Effector memory CD4-positive, alpha-beta T cell (primary cell): ENCODE measurements at regions not wholly inside any gene's neighbourhood (a gene's known extent, or its start where the extent isn't known, plus 50 kb on each side); places are given as distances from the start of the nearest gene placed in this dataset.
"Not testable (repeated sequence)": the region's sequence is repeated elsewhere in the genome, so short reads cannot be mapped to it uniquely, and the experiment has no call there.

Experiments used
- DNase-seq, 3 donors: peaks; one replicate each; pipeline ENCODE4 v3.0.0-alpha.2; 2020
- H3K27ac ChIP-seq: 2 replicates; pipeline ENCODE4 v1.7.0; 2013; ENCODE audit warnings: mild to moderate bottlenecking, low read length, moderate library complexity; ENCODE audit not compliant: insufficient read depth, poor library complexity, severe bottlenecking
- H3K27me3 ChIP-seq: replicated peaks from 2 replicates; pipeline ENCODE4 v1.7.0; 2013; ENCODE audit warnings: mild to moderate bottlenecking, low read length; ENCODE audit not compliant: insufficient read depth, control insufficient read depth, poor library complexity, severe bottlenecking
- H3K36me3 ChIP-seq: 2 replicates; pipeline ENCODE4 v1.7.0; 2013; ENCODE audit warnings: mild to moderate bottlenecking, low read length, moderate library complexity; ENCODE audit not compliant: control insufficient read depth, insufficient read depth
- H3K4me1 ChIP-seq: 2 replicates; pipeline ENCODE4 v1.7.0; 2013; ENCODE audit warnings: low read length, mild to moderate bottlenecking; ENCODE audit not compliant: control insufficient read depth, insufficient read depth, poor library complexity, severe bottlenecking
- H3K4me3 ChIP-seq: 2 replicates; pipeline ENCODE4 v1.7.0; 2013; ENCODE audit warnings: low read length, low read depth, mild to moderate bottlenecking; ENCODE audit not compliant: insufficient read depth, poor library complexity, severe bottlenecking
- H3K9me3 ChIP-seq: 2 replicates; pipeline ENCODE4 v1.7.0; 2013; ENCODE audit warnings: mild to moderate bottlenecking, low read length, moderate library complexity; ENCODE audit not compliant: control insufficient read depth

GRCh38 chr9:29613773-29614172 is 2040.5 kb upstream of the C9orf72 start:
- Histone ChIP-seq H3K4me1 (no peaks in the 10 kb centered on the region), H3K27me3 (no peaks in the 10 kb centered on the region), H3K4me3 (no peak overlapping the region), H3K36me3 (no peaks in the 10 kb centered on the region), H3K27ac (no peak overlapping the region), H3K9me3 (no peaks in the 10 kb centered on the region)
- DNase-seq: no peak

DNA sequence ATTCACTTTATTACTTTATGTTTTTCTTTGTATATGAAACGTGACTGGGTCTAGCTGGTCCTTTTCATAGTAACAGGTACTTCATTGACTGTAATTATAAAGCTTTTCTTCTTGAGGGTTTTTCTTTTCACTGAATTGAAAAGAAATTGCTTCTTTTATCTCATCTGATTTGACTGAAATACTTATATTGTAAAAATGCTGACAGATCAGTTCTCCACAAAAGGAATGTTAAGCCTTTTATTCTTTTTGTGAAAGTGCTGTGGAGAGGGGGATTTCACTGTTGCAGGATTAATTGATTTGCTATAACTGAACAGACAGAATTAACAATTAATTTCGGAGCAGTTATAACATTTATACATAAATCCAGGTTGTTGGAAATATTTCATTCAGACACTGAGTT is 2043.6 kb upstream of the C9orf72 start:
- Histone ChIP-seq H3K27ac (no peak overlapping the region), H3K9me3 (no peaks in the 10 kb centered on the region), H3K4me3 (no peak overlapping the region), H3K27me3 (no peaks in the 10 kb centered on the region), H3K4me1 (no peaks in the 10 kb centered on the region), H3K36me3 (no peaks in the 10 kb centered on the region)
- DNase-seq: no peak

DNA sequence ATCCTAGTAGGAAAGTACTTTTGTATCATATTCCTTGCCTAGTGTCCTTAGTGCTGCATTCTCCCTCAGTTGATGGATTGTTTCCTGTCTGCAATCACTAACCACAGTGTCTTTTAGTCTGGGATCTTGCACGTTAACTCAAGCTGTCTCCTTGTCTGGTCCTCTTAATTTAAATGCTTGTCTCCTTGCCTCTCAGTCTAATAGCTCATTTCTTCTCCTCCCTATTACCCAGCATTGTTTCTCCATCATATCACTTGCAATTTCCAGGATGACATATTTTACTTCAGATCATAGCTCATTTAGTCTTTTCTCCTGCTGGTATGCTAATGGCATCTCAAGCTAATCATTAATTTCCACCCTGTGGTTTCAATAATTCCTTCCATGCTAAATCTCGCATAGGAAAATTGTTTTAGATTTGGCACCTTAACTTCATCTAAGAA is 2052.0 kb upstream of the C9orf72 start:
- Histone ChIP-seq H3K4me3 (no peak overlapping the region), H3K27ac (no peak overlapping the region), H3K9me3 (no peaks in the 10 kb centered on the region), H3K36me3 (no peaks in the 10 kb centered on the region), H3K4me1 (no peaks in the 10 kb centered on the region), H3K27me3 (no peaks in the 10 kb centered on the region)
- DNase-seq: no peak

GRCh38 chr9:29625931-29626330 is 2052.7 kb upstream of the C9orf72 start:
- H3K27ac ChIP-seq: no peak overlapping the region
- no peak overlapping the region for H3K4me3 ChIP-seq
- H3K4me1 ChIP-seq: no peaks in the 10 kb centered on the region
- H3K9me3 ChIP-seq: no peaks in the 10 kb centered on the region
- no peak for DNase-seq
- H3K27me3 ChIP-seq: no peaks in the 10 kb centered on the region
- no peaks in the 10 kb centered on the region for H3K36me3 ChIP-seq

GRCh38 chr9:29628856-29629255 is 2055.6 kb upstream of the C9orf72 start:
- DNase-seq, H3K4me1 ChIP-seq: not testable (repeated sequence)

GRCh38 chr9:29637471-29638237 is 2064.4 kb upstream of the C9orf72 start:
- no peaks in the 10 kb centered on the region for H3K36me3 ChIP-seq
- H3K4me3 ChIP-seq: no peak overlapping the region
- H3K27me3 ChIP-seq: no peaks in the 10 kb centered on the region
- H3K27ac ChIP-seq: no peak overlapping the region
- no peaks in the 10 kb centered on the region for H3K4me1 ChIP-seq
- no peak for DNase-seq
- H3K9me3 ChIP-seq: no peaks in the 10 kb centered on the region

More at GRCh38 chr9:29628856-29629255, 2055.6 kb upstream of the C9orf72 start:
- not testable (repeated sequence) for H3K4me3 ChIP-seq, H3K27me3 ChIP-seq, H3K9me3 ChIP-seq, H3K27ac ChIP-seq, H3K36me3 ChIP-seq

- H3K4me3 ChIP-seq: no peak overlapping the region
- no peaks in the 10 kb centered on the region for H3K4me1 ChIP-seq
- H3K36me3 ChIP-seq: no peaks in the 10 kb centered on the region
- no peaks in the 10 kb centered on the region for H3K9me3 ChIP-seq
- H3K27ac ChIP-seq: no peak overlapping the region
- H3K27me3 ChIP-seq: no peaks in the 10 kb centered on the region
- no peak for DNase-seq
Measured at GRCh38 chr9:29640507-29640906, 2067.2 kb upstream of the C9orf72 start.

DNA sequence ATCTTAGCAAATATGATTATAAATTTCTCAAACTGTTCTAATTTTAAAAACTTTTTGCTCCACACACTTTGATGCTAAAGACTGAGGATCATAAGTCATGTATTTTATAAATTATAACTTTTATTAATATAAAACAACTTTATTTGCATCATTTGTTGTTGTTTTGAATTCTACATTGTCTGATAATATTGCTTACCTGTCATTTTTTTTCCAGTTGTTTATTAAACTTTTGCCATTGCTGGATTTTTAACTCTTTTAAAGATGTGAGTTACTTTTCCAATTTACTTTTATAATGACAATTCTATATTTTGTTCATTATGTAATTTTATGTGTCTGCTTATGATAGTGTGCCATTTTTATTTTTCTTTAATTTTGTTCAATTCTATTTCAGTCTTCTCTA is 2071.2 kb upstream of the C9orf72 start:
- Histone ChIP-seq H3K4me3 (no peak overlapping the region), H3K27ac (no peak overlapping the region), H3K36me3 (no peaks in the 10 kb centered on the region), H3K4me1 (no peaks in the 10 kb centered on the region), H3K9me3 (no peaks in the 10 kb centered on the region), H3K27me3 (no peaks in the 10 kb centered on the region)
- DNase-seq: no peak

DNA sequence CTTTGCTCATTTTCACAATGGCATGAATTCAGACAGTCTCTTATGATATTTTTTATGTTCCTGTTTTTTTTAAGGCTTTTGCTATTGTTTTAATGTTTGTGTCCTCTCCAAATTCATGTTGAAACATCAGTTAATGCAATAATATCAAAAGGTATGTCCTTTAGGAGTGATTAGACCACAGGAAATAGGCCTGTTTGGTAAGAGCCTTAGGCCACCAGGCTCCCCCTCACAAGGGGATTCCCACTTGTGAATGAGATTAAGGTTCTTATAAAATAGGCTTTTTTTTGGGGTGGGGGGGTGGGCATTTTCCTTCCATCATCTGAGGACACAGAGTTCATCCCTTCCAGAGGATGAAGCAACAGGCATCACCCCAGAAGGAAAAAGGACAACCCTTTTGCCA is 2074.2 kb upstream of the C9orf72 start:
- Histone ChIP-seq H3K4me1 (no peaks in the 10 kb centered on the region), H3K36me3 (no peaks in the 10 kb centered on the region), H3K27me3 (no peaks in the 10 kb centered on the region), H3K4me3 (no peak overlapping the region), H3K9me3 (no peaks in the 10 kb centered on the region), H3K27ac (no peak overlapping the region)
- no peak for DNase-seq

DNA sequence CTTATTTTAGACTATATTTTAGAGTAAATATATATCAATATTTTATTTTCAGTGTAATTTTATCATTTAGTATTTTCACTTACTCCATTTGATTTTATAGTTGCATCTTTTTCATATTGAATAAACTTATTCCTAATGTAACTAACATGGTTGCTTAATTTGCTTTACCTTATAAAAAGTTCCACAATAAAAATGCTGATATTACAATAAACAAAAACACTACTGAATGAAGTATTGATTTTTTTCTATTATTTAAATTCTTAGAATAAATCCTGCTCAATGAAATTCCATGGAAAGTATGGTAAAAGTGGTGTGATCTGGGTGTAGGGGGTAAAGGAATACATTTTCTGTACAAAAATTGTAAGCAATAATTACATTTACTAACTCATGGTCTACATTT is 2074.9 kb upstream of the C9orf72 start:
- Histone ChIP-seq H3K4me1 (no peaks in the 10 kb centered on the region), H3K27ac (no peak overlapping the region), H3K9me3 (no peaks in the 10 kb centered on the region), H3K4me3 (no peak overlapping the region), H3K27me3 (no peaks in the 10 kb centered on the region), H3K36me3 (no peaks in the 10 kb centered on the region)
- DNase-seq: no peak
